NCI-H526 (cell line): ENCODE measurements at regions not wholly inside any gene's neighbourhood (a gene's known extent, or its start where the extent isn't known, plus 50 kb on each side); places are given as distances from the start of the nearest gene placed in this dataset.

ENCODE experiments used
- DNase-seq, 2 experiments: peaks; one replicate each; lab custom pipeline; 2025; lab: John Stamatoyannopoulos, UW

GRCh38 chr4:96097693-96098092 is 257.8 kb downstream of the PDHA2 start:
- no peak for DNase-seq

- no peak for DNase-seq
Measured at GRCh38 chr4:96099031-96099430, 259.1 kb downstream of the PDHA2 start.

- no peak for DNase-seq
Measured at GRCh38 chr4:96102541-96103026, 262.7 kb downstream of the PDHA2 start.

GRCh38 chr4:96103086-96103485 is 263.2 kb downstream of the PDHA2 start:
- DNase-seq: no peak

GRCh38 chr4:96108146-96108545 is 268.3 kb downstream of the PDHA2 start:
- DNase-seq: no peak

- no peak for DNase-seq
Measured at GRCh38 chr4:96112631-96113030, 272.7 kb downstream of the PDHA2 start.

GRCh38 chr4:96120206-96120605 is 280.3 kb downstream of the PDHA2 start:
- no peak for DNase-seq

GRCh38 chr4:96126227-96126626 is 286.3 kb downstream of the PDHA2 start:
- no peak for DNase-seq

- no peak for DNase-seq
Measured at GRCh38 chr4:96131186-96131585, 291.3 kb downstream of the PDHA2 start.

- no peak for DNase-seq
Measured at GRCh38 chr4:96134806-96135205, 294.9 kb downstream of the PDHA2 start.

GRCh38 chr4:96136056-96136455 is 296.2 kb downstream of the PDHA2 start:
- DNase-seq: no peak

GRCh38 chr4:96139251-96139929 is 299.5 kb downstream of the PDHA2 start:
- no peak for DNase-seq

GRCh38 chr4:96145601-96146000 is 305.7 kb downstream of the PDHA2 start:
- DNase-seq: no peak

GRCh38 chr4:96146686-96147085 is 306.8 kb downstream of the PDHA2 start:
- DNase-seq: no peak

- DNase-seq: no peak
Measured at GRCh38 chr4:96149894-96150293, 310.0 kb downstream of the PDHA2 start.

GRCh38 chr4:96150466-96150865 is 310.6 kb downstream of the PDHA2 start:
- DNase-seq: no peak

GRCh38 chr4:96152824-96153223 is 312.9 kb downstream of the PDHA2 start:
- no peak for DNase-seq

GRCh38 chr4:96154676-96155075 is 314.8 kb downstream of the PDHA2 start:
- no peak for DNase-seq

- DNase-seq: no peak
Measured at GRCh38 chr4:96162636-96163035, 322.7 kb downstream of the PDHA2 start.

- DNase-seq: no peak
Measured at GRCh38 chr4:96164814-96165351, 325.0 kb downstream of the PDHA2 start.

GRCh38 chr4:96166806-96167205 is 326.9 kb downstream of the PDHA2 start:
- no peak for DNase-seq

- DNase-seq: no peak
Measured at GRCh38 chr4:96170198-96170597, 330.3 kb downstream of the PDHA2 start.

- DNase-seq: no peak
Measured at GRCh38 chr4:96173756-96174155, 333.9 kb downstream of the PDHA2 start.

- no peak for DNase-seq
Measured at GRCh38 chr4:96175871-96176270, 336.0 kb downstream of the PDHA2 start.
